Small intestine (tissue), 7 donors: ENCODE measurements at regions not wholly inside any gene's neighbourhood (a gene's known extent, or its start where the extent isn't known, plus 50 kb on each side); places are given as distances from the start of the nearest gene placed in this dataset.

ENCODE experiments used
- DNase-seq, 2 donors: peaks; one replicate each; pipeline versions ENCODE4 v3.0.0 to v3.0.0-alpha.2; 2013
- FAIRE-seq: peaks from 2 replicates; lab custom pipeline; 2012; peaks lifted over from hg19 to GRCh38; lab: Jason Lieb, UNC
- H3K27ac ChIP-seq, 3 donors: one replicate each; pipeline ENCODE4 v1.5.1; 2013; ENCODE audit warnings: low read length in 2 of 3, mild to moderate bottlenecking in 2 of 3, control low read depth in 1 of 3, inconsistent platforms in 1 of 3, low read depth in 1 of 3, moderate library complexity in 1 of 3
- H3K27me3 ChIP-seq, 3 donors: one replicate each; pipeline ENCODE4 v1.6.1; 2013; ENCODE audit warnings: low read length in 3 of 3, inconsistent platforms in 1 of 3; ENCODE audit not compliant: control insufficient read depth in 3 of 3, insufficient read depth in 3 of 3
- H3K36me3 ChIP-seq, 3 donors: one replicate each; pipeline ENCODE4 v1.6.1; 2013; ENCODE audit warnings: low read length in 3 of 3, inconsistent platforms in 1 of 3, low read depth in 1 of 3, mild to moderate bottlenecking in 1 of 3, moderate library complexity in 1 of 3; ENCODE audit not compliant: control insufficient read depth in 3 of 3, insufficient read depth in 2 of 3
- H3K4me1 ChIP-seq, 3 donors: one replicate each; pipeline ENCODE4 v1.6.1; 2013; ENCODE audit warnings: low read length in 2 of 3, inconsistent platforms in 1 of 3, low read depth in 1 of 3, mild to moderate bottlenecking in 1 of 3, moderate library complexity in 1 of 3; ENCODE audit not compliant: control insufficient read depth in 3 of 3, insufficient read depth in 2 of 3
- H3K4me3 ChIP-seq, 3 donors: one replicate each; pipeline ENCODE4 v1.5.1; 2013; ENCODE audit warnings: low read length in 3 of 3, control low read depth in 1 of 3, inconsistent platforms in 1 of 3, low read depth in 1 of 3, mild to moderate bottlenecking in 1 of 3, moderate library complexity in 1 of 3
- H3K9me3 ChIP-seq, 2 donors: one replicate each; pipeline ENCODE4 v1.6.1; 2013; ENCODE audit warnings: low read depth in 1 of 2, low read length in 1 of 2; ENCODE audit not compliant: control insufficient read depth in 2 of 2, insufficient read depth in 1 of 2
- WGBS, 3 donors: extraction: QIAGEN DNeasy Blood & Tissue Kit; methylation state at CpG; one replicate each; pipeline ENCODE4 v1.1.7; 2013; 5-methylcytosine and 5-hydroxymethylcytosine counted together
- donor health status: healthy with polysubstance abuse.
- donor health status: control.
- donor health status: control.
- donor health status: Bipolar disorder and iron deficiency.
- donor health status: healthy.

DNA sequence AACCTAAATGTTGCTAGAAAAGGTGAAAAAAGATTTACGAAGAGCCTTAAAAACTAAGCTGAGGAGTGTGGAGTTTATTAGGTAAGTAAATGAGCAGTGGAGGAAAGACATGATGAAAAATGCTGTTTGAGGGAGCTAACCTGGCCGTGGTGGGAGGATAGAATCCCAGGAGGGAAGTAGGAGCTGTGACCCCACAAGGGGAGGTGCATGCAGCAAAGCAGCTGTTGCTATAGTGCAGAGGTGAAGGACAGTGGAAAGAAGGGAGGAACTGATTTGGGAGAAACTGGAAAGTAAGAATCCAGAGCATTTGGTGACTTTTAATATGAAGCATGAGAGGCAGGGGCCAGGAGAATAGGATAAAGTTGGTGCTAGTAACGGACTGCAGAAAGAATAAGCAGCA, 271.7 kb upstream of the ADGRL2 start:
- WGBS, 3 donors: 58 to 78% (median 78%) methylated on average over 3 of the region's 3 CpGs
- DNase-seq (no peak), FAIRE-seq (no peak)
- no peak overlapping the region for H3K27ac ChIP-seq
- H3K36me3 ChIP-seq: no peaks in the 10 kb centered on the region
- no peak overlapping the region for H3K4me3 ChIP-seq
- no peaks in the 10 kb centered on the region for H3K27me3 ChIP-seq
- H3K4me1 ChIP-seq: no peaks in the 10 kb centered on the region
- no peaks in the 10 kb centered on the region for H3K9me3 ChIP-seq

DNA sequence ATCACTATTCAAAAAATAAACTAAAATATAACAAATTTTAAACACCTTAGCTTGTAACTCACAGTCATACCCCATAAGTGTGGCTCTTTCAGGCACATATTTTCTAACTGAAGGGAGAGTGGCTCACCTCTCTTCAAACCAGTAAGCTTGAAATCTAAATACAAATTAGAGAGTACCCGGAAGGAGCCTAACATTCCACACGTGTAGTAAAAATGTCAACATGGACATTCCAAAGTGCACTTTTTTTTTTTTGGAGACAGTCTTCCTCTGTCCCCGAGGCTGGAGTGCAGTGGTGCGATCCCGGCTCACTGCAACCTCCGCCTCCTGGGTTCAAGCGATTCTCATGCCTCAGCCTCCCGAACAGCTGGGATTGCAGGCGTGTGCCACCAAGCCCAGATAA, 275.6 kb upstream of the ADGRL2 start:
- no peaks in the 10 kb centered on the region for H3K27me3 ChIP-seq
- WGBS, 3 donors: 68 to 81% (median 73%) methylated on average over 9 of the region's 9 CpGs
- DNase-seq: no peak
- H3K9me3 ChIP-seq: no peaks in the 10 kb centered on the region
- no peak overlapping the region for H3K27ac ChIP-seq
- no peak overlapping the region for H3K4me3 ChIP-seq
- no peak for FAIRE-seq
- no peaks in the 10 kb centered on the region for H3K36me3 ChIP-seq
- no peaks in the 10 kb centered on the region for H3K4me1 ChIP-seq

GRCh38 chr1:81519987-81520386, 280.7 kb upstream of the ADGRL2 start:
- FAIRE-seq (no peak), DNase-seq (no peak)
- Histone ChIP-seq H3K27ac (no peak overlapping the region), H3K9me3 (no peaks in the 10 kb centered on the region), H3K27me3 (no peaks in the 10 kb centered on the region), H3K36me3 (no peaks in the 10 kb centered on the region), H3K4me3 (no peak overlapping the region), H3K4me1 (peaks cover 0 to 5% (median 0%) of the 10 kb centered on the region in 3 donors)
- WGBS, 3 donors: 80 to 86% (median 80%) methylated on average over 1 of the region's 1 CpG

DNA sequence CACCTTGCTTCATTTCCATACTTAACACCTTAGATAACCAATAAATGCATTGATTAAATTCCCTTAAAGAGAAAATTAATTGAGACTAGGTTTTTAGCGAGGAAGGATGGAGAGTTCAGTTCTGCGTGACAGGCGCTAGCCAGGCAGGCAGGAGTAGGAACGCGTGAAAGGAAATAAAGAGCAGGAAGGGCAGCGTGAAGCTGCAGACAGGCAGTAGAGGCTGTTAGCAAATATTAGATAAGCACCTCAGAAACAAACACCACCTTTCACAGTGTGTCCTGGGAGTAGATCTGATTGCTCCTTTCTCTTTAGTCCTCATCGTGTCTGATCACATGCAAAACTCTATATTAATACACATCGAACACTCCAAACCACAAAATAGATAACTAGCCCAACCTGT, 282.7 kb upstream of the ADGRL2 start:
- H3K27me3 ChIP-seq: no peaks in the 10 kb centered on the region
- no peaks in the 10 kb centered on the region for H3K36me3 ChIP-seq
- DNase-seq (peak; percentile 12 to 14), FAIRE-seq (no peak)
- WGBS, 3 donors: 12 to 39% (median 15%) methylated on average over 8 of the region's 8 CpGs
- peak overlapping the region in 1 of 3 donors; percentile 3 for H3K4me3 ChIP-seq
- no peaks in the 10 kb centered on the region for H3K9me3 ChIP-seq
- H3K4me1 ChIP-seq: peaks cover 0 to 5% (median 0%) of the 10 kb centered on the region in 3 donors
- H3K27ac ChIP-seq: no peak overlapping the region

DNA sequence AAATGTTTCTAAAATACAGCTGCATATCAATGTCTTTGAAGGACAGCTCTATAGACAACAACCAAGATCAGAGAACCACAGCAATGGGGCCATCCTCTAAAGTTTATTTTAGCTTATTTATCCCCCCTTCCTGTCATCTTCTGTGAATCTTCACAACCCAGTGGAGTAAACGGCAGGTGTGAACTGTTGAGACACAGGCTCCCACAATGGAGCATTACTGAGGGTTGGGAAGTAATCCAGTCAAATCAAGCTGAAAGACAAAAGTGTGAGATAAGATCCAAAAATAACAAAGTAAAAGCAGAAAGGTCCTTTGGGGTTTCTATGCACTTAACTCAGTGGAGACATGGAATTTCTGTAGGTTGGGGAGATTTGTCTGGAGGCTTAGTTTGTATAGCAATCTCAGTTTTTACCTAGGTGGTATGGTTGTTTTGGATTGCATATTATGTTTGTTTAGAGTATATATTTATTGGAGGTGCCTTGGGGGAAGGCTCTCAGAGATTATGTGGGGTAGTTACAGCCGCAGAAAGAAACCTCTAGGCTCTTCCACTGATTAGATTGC, 286.9 kb upstream of the ADGRL2 start:
- 85 to 93% (median 85%) methylated on average over 2 of the region's 2 CpGs for WGBS, 3 donors
- no peaks in the 10 kb centered on the region for H3K27me3 ChIP-seq
- H3K9me3 ChIP-seq: no peaks in the 10 kb centered on the region
- FAIRE-seq: no peak
- no peak overlapping the region for H3K27ac ChIP-seq
- DNase-seq: no peak
- H3K4me3 ChIP-seq: no peak overlapping the region
- no peaks in the 10 kb centered on the region for H3K36me3 ChIP-seq
- H3K4me1 ChIP-seq: peaks cover 0 to 5% (median 0%) of the 10 kb centered on the region in 3 donors

DNA sequence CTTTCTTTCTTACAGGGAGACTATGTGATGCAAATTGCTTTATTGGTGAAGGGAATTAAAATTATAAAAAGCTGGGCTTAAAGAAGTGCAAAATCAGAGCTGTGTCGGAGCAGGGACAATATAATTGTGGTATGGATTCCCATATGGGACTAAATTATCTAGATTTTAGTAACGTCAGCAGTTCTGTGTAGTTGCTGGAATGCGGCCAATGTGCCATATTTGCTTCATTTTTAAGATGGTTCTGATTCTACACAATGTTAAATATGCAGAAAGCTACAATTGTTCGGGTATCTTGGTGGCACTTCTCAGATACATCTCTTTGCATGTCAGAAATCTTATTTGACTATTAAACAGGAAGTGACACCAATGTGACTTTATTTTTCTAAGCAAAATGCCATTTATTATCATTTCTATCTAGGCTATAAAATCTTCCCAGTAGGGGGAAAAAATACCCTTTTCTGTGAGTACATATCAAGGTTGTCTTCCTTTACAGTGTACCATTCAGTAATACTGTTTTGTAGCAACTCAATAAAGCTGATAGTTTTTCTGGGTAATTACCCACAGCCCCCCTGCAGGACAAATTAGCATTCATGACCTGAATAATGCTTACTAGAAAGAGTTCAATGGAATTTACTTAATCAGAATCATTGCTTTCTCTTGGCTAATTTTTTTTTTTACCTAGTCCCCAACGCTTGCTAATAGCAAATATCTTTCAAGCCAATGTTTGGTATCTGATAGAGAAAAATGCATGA, 288.3 kb upstream of the ADGRL2 start:
- H3K9me3 ChIP-seq: no peaks in the 10 kb centered on the region
- WGBS, 3 donors: 79 to 91% (median 85%) methylated on average over 5 of the region's 5 CpGs
- no peak for DNase-seq
- H3K27me3 ChIP-seq: no peaks in the 10 kb centered on the region
- H3K4me1 ChIP-seq: peaks cover 0 to under 1% (median 0%) of the 10 kb centered on the region in 3 donors
- H3K27ac ChIP-seq: no peak overlapping the region
- H3K4me3 ChIP-seq: no peak overlapping the region
- no peak for FAIRE-seq
- no peaks in the 10 kb centered on the region for H3K36me3 ChIP-seq

- H3K9me3 ChIP-seq: no peaks in the 10 kb centered on the region
- WGBS, 3 donors: 44 to 86% (median 60%) methylated on average over 2 to 3 of the region's 3 CpGs
- H3K27ac ChIP-seq: no peak overlapping the region
- no peak overlapping the region for H3K4me3 ChIP-seq
- DNase-seq: no peak
- no peaks in the 10 kb centered on the region for H3K4me1 ChIP-seq
- no peaks in the 10 kb centered on the region for H3K36me3 ChIP-seq
- H3K27me3 ChIP-seq: no peaks in the 10 kb centered on the region
- no peak for FAIRE-seq
These were observed 289.5 kb upstream of the ADGRL2 start for GRCh38 chr1:81511281-81511680.

DNA sequence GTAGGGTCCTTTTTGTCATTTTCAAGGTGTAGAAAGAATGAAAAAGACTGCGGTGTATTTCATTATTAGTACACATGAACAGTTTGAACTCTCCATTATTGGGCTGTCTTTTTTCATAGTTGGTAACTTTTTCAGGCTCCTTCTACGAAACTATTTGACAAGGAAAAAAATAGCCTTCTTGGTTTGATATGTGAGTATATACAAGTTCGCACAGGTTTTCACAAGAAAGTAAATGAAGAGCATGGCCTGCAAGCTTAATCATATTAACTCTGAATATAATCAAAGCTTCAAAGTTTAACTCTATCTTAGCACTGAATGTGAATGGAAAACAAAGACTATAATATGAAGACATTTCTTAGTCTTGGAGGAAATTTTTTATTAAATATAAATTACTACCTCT, 290.0 kb upstream of the ADGRL2 start:
- Histone ChIP-seq H3K4me1 (no peaks in the 10 kb centered on the region), H3K27ac (no peak overlapping the region), H3K9me3 (no peaks in the 10 kb centered on the region), H3K4me3 (no peak overlapping the region), H3K27me3 (no peaks in the 10 kb centered on the region), H3K36me3 (no peaks in the 10 kb centered on the region)
- 90 to 94% (median 93%) methylated on average over 3 of the region's 3 CpGs for WGBS, 3 donors
- DNase-seq (no peak), FAIRE-seq (no peak)
